ENCODE measurements at regions not wholly inside any gene's neighbourhood (a gene's known extent, or its start where the extent isn't known, plus 50 kb on each side); places are given as distances from the start of the nearest gene placed in this dataset.

- no peaks in the 10 kb centered on the region for H3K36me3 Mint-ChIP-seq (ENCODE audit: unreplicated experiment)
- TF ChIP-seq CTCF (IDR thresholded peaks at IDR 0.05; ENCODE audit: partially characterized antibody, unreplicated experiment) = no peak
- H3K4me3 Mint-ChIP-seq (ENCODE audit: unreplicated experiment) = no peak overlapping the region
- no peaks in the 10 kb centered on the region for H3K4me1 Mint-ChIP-seq (ENCODE audit: low read depth, unreplicated experiment)
- DNase-seq = no peak
- no peak overlapping the region for H3K27ac Mint-ChIP-seq (ENCODE audit: unreplicated experiment)
- H3K27me3 Mint-ChIP-seq (ENCODE audit: unreplicated experiment) = no peaks in the 10 kb centered on the region
- no peaks in the 10 kb centered on the region for H3K9me3 Mint-ChIP-seq (ENCODE audit: unreplicated experiment)
Observed at GRCh38 chr2:160731856-160732255, 238.2 kb upstream of the RBMS1 start.

GRCh38 chr2:160735696-160736095 is 242.1 kb upstream of the RBMS1 start:
- H3K4me1 Mint-ChIP-seq (ENCODE audit: low read depth, unreplicated experiment) = no peaks in the 10 kb centered on the region
- TF ChIP-seq CTCF (IDR thresholded peaks at IDR 0.05; ENCODE audit: partially characterized antibody, unreplicated experiment) = no peak
- H3K4me3 Mint-ChIP-seq (ENCODE audit: unreplicated experiment) = no peak overlapping the region
- H3K27ac Mint-ChIP-seq (ENCODE audit: unreplicated experiment) = no peak overlapping the region
- H3K36me3 Mint-ChIP-seq (ENCODE audit: unreplicated experiment) = no peaks in the 10 kb centered on the region
- no peaks in the 10 kb centered on the region for H3K27me3 Mint-ChIP-seq (ENCODE audit: unreplicated experiment)
- no peak for DNase-seq
- no peaks in the 10 kb centered on the region for H3K9me3 Mint-ChIP-seq (ENCODE audit: unreplicated experiment)

GRCh38 chr2:160736148-160737028 is 242.8 kb upstream of the RBMS1 start:
- DNase-seq = no peak

DNA sequence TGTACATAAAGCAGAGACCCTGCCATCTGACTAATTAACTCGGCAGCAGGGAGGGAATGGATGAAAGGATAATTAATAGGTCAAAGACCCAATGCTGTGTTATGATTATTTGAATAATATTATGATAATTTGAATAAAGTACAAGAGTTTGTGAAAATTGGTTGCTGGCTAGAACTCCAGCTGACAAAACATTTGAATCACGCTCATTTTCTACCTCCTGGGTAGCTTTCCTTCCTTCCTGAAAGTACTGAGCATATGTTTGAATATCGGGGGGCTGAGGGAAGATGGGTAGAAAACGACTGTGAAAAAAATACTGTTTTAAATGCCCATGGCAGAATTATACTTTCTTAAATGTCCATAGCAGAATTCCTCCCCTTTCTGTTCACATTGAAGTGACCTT is 243.6 kb upstream of the RBMS1 start:
- no peak for TF ChIP-seq CTCF (IDR thresholded peaks at IDR 0.05; ENCODE audit: partially characterized antibody, unreplicated experiment)
- no peaks in the 10 kb centered on the region for H3K9me3 Mint-ChIP-seq (ENCODE audit: unreplicated experiment)
- H3K27ac Mint-ChIP-seq (ENCODE audit: unreplicated experiment) = no peak overlapping the region

More at GRCh38 chr2:160736148-160737028, 242.8 kb upstream of the RBMS1 start:
- no peaks in the 10 kb centered on the region for H3K4me1 Mint-ChIP-seq (ENCODE audit: low read depth, unreplicated experiment)
- no peak overlapping the region for H3K27ac Mint-ChIP-seq (ENCODE audit: unreplicated experiment)
- no peaks in the 10 kb centered on the region for H3K27me3 Mint-ChIP-seq (ENCODE audit: unreplicated experiment)
- no peak for TF ChIP-seq CTCF (IDR thresholded peaks at IDR 0.05; ENCODE audit: partially characterized antibody, unreplicated experiment)
- no peaks in the 10 kb centered on the region for H3K36me3 Mint-ChIP-seq (ENCODE audit: unreplicated experiment)
- H3K4me3 Mint-ChIP-seq (ENCODE audit: unreplicated experiment) = no peak overlapping the region
- H3K9me3 Mint-ChIP-seq (ENCODE audit: unreplicated experiment) = no peaks in the 10 kb centered on the region

GRCh38 chr2:160741271-160741670 is 247.7 kb upstream of the RBMS1 start:
- no peak overlapping the region for H3K4me3 Mint-ChIP-seq (ENCODE audit: unreplicated experiment)
- TF ChIP-seq CTCF (IDR thresholded peaks at IDR 0.05; ENCODE audit: partially characterized antibody, unreplicated experiment) = no peak
- no peaks in the 10 kb centered on the region for H3K27me3 Mint-ChIP-seq (ENCODE audit: unreplicated experiment)
- no peaks in the 10 kb centered on the region for H3K36me3 Mint-ChIP-seq (ENCODE audit: unreplicated experiment)
- H3K27ac Mint-ChIP-seq (ENCODE audit: unreplicated experiment) = no peak overlapping the region
- H3K4me1 Mint-ChIP-seq (ENCODE audit: low read depth, unreplicated experiment) = no peaks in the 10 kb centered on the region
- no peak for DNase-seq
- no peaks in the 10 kb centered on the region for H3K9me3 Mint-ChIP-seq (ENCODE audit: unreplicated experiment)

More for the DNA sequence above, 243.6 kb upstream of the RBMS1 start:
- Mint-ChIP-seq H3K4me3 (ENCODE audit: unreplicated experiment) (no peak overlapping the region), H3K4me1 (ENCODE audit: low read depth, unreplicated experiment) (no peaks in the 10 kb centered on the region), H3K27me3 (ENCODE audit: unreplicated experiment) (no peaks in the 10 kb centered on the region), H3K36me3 (ENCODE audit: unreplicated experiment) (no peaks in the 10 kb centered on the region)
- DNase-seq = no peak

Data from glutamatergic neuron (in vitro differentiated cells).